Left ventricle myocardium inferior (tissue), 1 donor: ENCODE measurements at regions not wholly inside any gene's neighbourhood (a gene's known extent, or its start where the extent isn't known, plus 50 kb on each side); places are given as distances from the start of the nearest gene placed in this dataset.
A peak's percentile ranks its signal among the peaks of the same experiment; 100 is the strongest.

Source experiments
- DNase-seq: peaks from one replicate; pipeline ENCODE4 v3.0.0-alpha.2; 2020
- H3K27ac ChIP-seq: fragments of 200-600 bp; replicated peaks from 2 replicates; pipeline ENCODE4 v1.8.0; 2021
- H3K27me3 ChIP-seq: fragments of 200-600 bp; 2 replicates; pipeline ENCODE4 v1.8.0; 2021; ENCODE audit warnings: low read depth
- H3K36me3 ChIP-seq: fragments of 200-600 bp; 2 replicates; pipeline ENCODE4 v1.8.0; 2021
- H3K4me1 ChIP-seq: fragments of 200-600 bp; 2 replicates; pipeline ENCODE4 v1.8.0; 2021
- H3K4me3 ChIP-seq: fragments of 200-600 bp; 2 replicates; pipeline ENCODE4 v1.8.0; 2021; ENCODE audit warnings: mild to moderate bottlenecking, moderate library complexity
- H3K9me3 ChIP-seq: fragments of 200-600 bp; replicated peaks from 2 replicates; pipeline ENCODE4 v1.8.0; 2021
- intact Hi-C: fragments of 100-400 bp; cut with micrococcal nuclease; formaldehyde crosslinking; loops from one replicate; pipeline ENCODE4 v1.11.0; 2022
- TF ChIP-seq, protein P1 (sequence below): fragments of 200-600 bp; IDR thresholded peaks from 2 replicates; pipeline ENCODE4 v1.8.0; 2021; ENCODE audit warnings: antibody characterized with exemption, mild to moderate bottlenecking, borderline replicate concordance
- donor health status: DM: no; HTN: yes; CAD: no; lungs with severe emphysema.

DNA sequence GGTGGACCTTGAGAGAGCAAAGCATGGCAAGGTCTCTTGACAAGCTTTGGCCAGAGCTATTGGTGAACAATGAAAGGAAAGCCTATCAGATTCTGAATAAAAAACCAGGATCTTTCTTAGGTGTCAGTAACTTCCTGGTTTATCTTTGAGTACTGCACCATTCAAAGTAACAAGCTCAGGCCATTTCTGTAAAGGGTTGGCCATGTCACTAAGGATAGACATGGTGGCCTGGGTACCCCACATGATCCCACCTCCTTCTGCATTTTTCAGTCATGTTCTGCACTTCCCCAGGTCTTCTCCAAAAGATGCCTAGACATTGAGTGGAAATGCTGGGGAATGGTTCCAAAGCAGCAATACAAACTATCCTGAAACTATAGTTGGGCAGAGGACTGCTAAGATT lies 242.0 kb downstream of the ARHGAP12 start:
- H3K36me3 ChIP-seq = no peaks in the 10 kb centered on the region
- H3K4me3 ChIP-seq = no peak overlapping the region
- DNase-seq = no peak
- H3K4me1 ChIP-seq = no peaks in the 10 kb centered on the region
- TF ChIP-seq, protein P1, sequence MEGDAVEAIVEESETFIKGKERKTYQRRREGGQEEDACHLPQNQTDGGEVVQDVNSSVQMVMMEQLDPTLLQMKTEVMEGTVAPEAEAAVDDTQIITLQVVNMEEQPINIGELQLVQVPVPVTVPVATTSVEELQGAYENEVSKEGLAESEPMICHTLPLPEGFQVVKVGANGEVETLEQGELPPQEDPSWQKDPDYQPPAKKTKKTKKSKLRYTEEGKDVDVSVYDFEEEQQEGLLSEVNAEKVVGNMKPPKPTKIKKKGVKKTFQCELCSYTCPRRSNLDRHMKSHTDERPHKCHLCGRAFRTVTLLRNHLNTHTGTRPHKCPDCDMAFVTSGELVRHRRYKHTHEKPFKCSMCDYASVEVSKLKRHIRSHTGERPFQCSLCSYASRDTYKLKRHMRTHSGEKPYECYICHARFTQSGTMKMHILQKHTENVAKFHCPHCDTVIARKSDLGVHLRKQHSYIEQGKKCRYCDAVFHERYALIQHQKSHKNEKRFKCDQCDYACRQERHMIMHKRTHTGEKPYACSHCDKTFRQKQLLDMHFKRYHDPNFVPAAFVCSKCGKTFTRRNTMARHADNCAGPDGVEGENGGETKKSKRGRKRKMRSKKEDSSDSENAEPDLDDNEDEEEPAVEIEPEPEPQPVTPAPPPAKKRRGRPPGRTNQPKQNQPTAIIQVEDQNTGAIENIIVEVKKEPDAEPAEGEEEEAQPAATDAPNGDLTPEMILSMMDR = no peak
- H3K27ac ChIP-seq = no peak overlapping the region
- peaks cover 67% of the 10 kb centered on the region for H3K9me3 ChIP-seq
- intact Hi-C loops = no loop called here
- no peaks in the 10 kb centered on the region for H3K27me3 ChIP-seq

DNA sequence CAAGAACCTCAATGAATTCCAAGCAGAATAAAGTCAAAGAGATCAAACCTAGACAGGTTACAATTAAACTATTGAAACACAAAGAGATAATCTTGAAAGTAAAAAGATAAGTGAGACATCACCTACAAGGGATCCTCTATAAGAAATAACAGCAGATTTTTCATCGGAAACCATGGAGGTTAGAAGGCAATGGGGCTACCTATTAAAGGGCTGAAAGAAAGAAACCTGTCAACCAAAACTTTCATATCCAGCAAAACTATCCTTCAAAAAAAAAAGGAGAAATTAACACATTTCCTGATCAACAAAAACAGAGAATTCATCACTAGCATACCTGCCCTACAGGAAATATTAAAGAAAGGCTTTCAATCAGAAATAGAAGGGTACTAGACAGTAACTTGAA lies 244.9 kb downstream of the ARHGAP12 start:
- TF ChIP-seq, protein P1 = no peak
- Histone ChIP-seq H3K4me3 (no peak overlapping the region), H3K9me3 (peaks cover 47% of the 10 kb centered on the region), H3K27ac (no peak overlapping the region), H3K4me1 (peaks cover 3% of the 10 kb centered on the region), H3K27me3 (no peaks in the 10 kb centered on the region), H3K36me3 (no peaks in the 10 kb centered on the region)
- DNase-seq = no peak
- intact Hi-C loops = no loop called here

DNA sequence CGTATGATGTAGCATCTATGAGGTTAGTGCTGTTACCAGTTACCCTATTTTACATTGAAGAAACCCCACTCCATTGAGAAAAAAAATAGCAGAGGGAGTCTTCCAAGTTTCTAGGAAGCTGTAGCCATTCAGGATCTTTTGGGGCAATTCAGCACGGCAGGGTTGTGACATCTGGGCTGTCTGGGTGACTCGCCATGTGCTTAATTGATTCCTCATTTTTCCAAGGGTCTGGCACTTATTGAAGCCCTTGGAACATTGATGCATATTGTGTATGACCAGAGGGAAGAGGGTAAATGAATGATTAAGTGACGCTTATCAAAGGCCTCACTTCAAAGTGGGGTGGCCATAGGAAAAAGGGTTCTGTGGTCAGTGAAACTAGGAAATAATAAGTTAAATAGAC lies 248.7 kb downstream of the ARHGAP12 start:
- Histone ChIP-seq H3K36me3 (no peaks in the 10 kb centered on the region), H3K4me3 (no peak overlapping the region), H3K9me3 (peaks cover 44% of the 10 kb centered on the region), H3K27me3 (no peaks in the 10 kb centered on the region), H3K27ac (no peak overlapping the region), H3K4me1 (peaks cover 20% of the 10 kb centered on the region)
- TF ChIP-seq, protein P1 = no peak
- no peak for DNase-seq
- intact Hi-C loops = no loop called here

DNA sequence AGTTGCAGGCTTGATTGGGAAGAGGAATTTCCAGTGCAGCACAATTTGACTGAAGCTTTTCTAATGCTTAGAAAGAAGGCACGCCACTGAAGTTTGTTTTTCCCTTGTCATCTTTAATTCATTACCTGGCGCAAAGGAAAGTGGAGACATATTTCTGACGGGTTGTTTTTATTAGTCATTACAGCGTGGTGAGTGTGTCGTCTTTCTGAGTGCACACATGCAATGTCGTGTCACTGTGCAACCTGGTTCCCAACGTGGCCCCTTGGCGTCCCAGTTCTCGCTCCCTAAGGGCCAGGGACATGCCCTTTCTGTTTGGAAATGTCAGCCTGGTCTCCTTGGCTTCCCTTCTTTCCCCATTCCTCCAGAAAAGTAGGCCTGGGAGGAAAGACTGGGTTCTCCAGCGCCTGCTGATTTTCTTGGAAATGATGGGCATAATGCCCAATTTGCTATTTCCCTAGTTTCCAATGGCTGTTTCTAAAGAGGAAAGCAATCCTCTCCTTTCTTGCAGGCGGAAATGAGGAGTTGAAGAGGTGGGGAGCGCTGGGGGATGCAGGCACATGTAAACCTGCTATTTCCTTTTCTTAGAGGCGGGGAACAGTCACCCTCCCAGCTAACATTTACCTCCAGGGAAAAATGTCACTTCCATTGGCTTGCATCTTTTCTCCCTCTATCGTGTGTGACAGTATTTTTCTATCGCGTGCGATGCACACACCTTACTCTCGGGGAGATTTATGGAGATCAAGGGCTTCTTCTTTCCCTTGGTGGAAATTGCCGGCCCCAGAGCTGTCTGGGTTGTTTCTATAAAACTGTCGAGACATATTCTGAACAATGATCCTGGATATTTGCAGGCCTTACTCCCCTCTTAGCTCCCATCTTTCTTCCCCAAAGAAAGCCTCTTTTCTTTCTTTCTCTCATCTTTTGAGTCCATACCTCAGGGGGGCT lies 249.8 kb downstream of the ARHGAP12 start:
- Histone ChIP-seq H3K27me3 (no peaks in the 10 kb centered on the region), H3K36me3 (no peaks in the 10 kb centered on the region), H3K9me3 (peaks cover 44% of the 10 kb centered on the region), H3K27ac (peak overlapping the region; percentile 20), H3K4me3 (no peak overlapping the region), H3K4me1 (peaks cover 20% of the 10 kb centered on the region)
- DNase-seq = no peak
- intact Hi-C loops = no loop called here
- TF ChIP-seq, protein P1 = no peak

DNA sequence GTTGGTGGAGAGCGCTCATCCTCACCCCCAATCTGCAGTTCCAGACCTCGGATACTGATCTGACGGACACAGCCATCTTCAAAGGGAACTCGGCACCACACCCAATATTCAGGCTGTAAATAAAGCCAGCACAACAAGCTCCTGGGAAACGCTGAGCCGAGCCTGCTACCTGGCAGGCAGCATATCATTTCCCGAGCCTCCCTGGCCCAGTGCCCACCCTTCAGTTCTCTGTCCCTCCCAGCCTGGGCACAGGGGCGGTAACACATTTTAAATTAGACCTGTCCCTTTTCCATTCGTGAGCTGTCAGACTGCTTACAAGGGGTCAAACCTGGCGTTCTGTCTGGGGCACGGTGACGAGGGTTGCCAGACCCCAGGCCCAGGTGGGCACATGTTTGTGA lies 250.5 kb downstream of the ARHGAP12 start:
- DNase-seq = peak; percentile 58
- H3K4me3 ChIP-seq = no peak overlapping the region

More for the DNA sequence above, 250.5 kb downstream of the ARHGAP12 start:
- H3K4me1 ChIP-seq = peaks cover 20% of the 10 kb centered on the region
- intact Hi-C loops = no loop called here
- no peaks in the 10 kb centered on the region for H3K27me3 ChIP-seq
- H3K27ac ChIP-seq = peak overlapping the region; percentile 20
- peaks cover 39% of the 10 kb centered on the region for H3K9me3 ChIP-seq
- TF ChIP-seq, protein P1 = no peak
- H3K36me3 ChIP-seq = no peaks in the 10 kb centered on the region
